ENCODE measurements at regions not wholly inside any gene's neighbourhood (a gene's known extent, or its start where the extent isn't known, plus 50 kb on each side); places are given as distances from the start of the nearest gene placed in this dataset.

GRCh38 chr16:27123795-27124409, 57.2 kb downstream of the C16orf82 start:
- no peak for DNase-seq (ENCODE audit: low read depth)
- TF ChIP-seq CTCF (IDR thresholded peaks at IDR 0.05; ENCODE audit: insufficient read depth, low read length) = no peak
- no peak overlapping the region for H3K4me3 ChIP-seq (ENCODE audit: low read depth, low read length)

GRCh38 chr16:27127308-27127707, 60.6 kb downstream of the C16orf82 start:
- H3K4me3 ChIP-seq (ENCODE audit: low read depth, low read length) = no peak overlapping the region
- DNase-seq (ENCODE audit: low read depth) = peak; percentile 43
- TF ChIP-seq CTCF (IDR thresholded peaks at IDR 0.05; ENCODE audit: insufficient read depth, low read length) = no peak

- TF ChIP-seq CTCF (IDR thresholded peaks at IDR 0.05; ENCODE audit: insufficient read depth, low read length) = no peak
- DNase-seq (ENCODE audit: low read depth) = no peak
- H3K4me3 ChIP-seq (ENCODE audit: low read depth, low read length) = no peak overlapping the region
These were observed 62.7 kb downstream of the C16orf82 start for GRCh38 chr16:27129401-27129800.

- no peak for DNase-seq (ENCODE audit: low read depth)
- TF ChIP-seq CTCF (IDR thresholded peaks at IDR 0.05; ENCODE audit: insufficient read depth, low read length) = no peak
- H3K4me3 ChIP-seq (ENCODE audit: low read depth, low read length) = no peak overlapping the region
These were observed 65.1 kb upstream of the KDM8 start for GRCh38 chr16:27138257-27138656.

GRCh38 chr16:27145630-27146029, 57.7 kb upstream of the KDM8 start:
- no peak overlapping the region for H3K4me3 ChIP-seq (ENCODE audit: low read depth, low read length)
- no peak for DNase-seq (ENCODE audit: low read depth)
- TF ChIP-seq CTCF (IDR thresholded peaks at IDR 0.05; ENCODE audit: insufficient read depth, low read length) = no peak

GRCh38 chr16:27149986-27150385, 53.3 kb upstream of the KDM8 start:
- TF ChIP-seq CTCF (IDR thresholded peaks at IDR 0.05; ENCODE audit: insufficient read depth, low read length) = no peak
- DNase-seq (ENCODE audit: low read depth) = no peak
- no peak overlapping the region for H3K4me3 ChIP-seq (ENCODE audit: low read depth, low read length)

GRCh38 chr16:27152121-27152520, 51.2 kb upstream of the KDM8 start:
- TF ChIP-seq CTCF (IDR thresholded peaks at IDR 0.05; ENCODE audit: insufficient read depth, low read length) = no peak
- DNase-seq (ENCODE audit: low read depth) = no peak
- no peak overlapping the region for H3K4me3 ChIP-seq (ENCODE audit: low read depth, low read length)
